CD4-positive, alpha-beta T cell treated with Interleukin-4 for 4 hours (primary cell): ENCODE measurements at regions not wholly inside any gene's neighbourhood (a gene's known extent, or its start where the extent isn't known, plus 50 kb on each side); places are given as distances from the start of the nearest gene placed in this dataset.

ENCODE experiments used
- DNase-seq: peaks from one replicate; pipeline ENCODE4 v3.0.0-alpha.2; 2020

DNA sequence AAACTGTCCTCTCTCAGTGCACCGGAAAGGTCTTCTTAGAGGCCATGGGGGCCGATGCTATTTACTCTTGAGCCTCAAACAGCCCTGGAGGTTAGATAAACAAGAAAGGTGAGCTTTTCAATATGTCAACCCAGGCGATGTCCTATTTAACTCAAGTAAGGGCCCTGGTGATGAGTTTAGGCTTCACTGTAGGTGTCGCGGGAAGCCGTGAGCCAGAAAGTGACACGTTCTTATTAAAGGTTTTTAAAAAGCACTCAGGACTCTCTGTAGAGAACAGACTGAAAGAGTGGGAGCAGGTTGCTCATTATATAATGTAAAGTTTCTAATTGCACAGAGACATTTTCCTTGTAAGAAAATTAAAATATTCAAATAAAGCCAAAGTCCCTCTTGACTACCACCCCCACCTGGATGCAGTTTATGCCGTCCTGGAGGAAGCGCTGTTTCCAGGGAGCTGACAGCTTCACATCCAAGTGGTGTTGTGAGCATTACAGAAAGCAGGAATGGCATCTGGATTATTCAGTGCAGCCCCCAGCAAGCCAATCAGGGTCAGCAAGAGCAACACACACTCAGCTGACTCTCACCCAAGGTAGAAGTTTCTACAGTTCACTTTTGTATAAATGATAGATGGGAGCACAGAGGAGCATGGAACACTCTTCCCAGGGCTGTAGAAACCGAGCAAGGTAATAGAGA, 280.3 kb downstream of the DRD1 start:
- DNase-seq, result no peak

DNA sequence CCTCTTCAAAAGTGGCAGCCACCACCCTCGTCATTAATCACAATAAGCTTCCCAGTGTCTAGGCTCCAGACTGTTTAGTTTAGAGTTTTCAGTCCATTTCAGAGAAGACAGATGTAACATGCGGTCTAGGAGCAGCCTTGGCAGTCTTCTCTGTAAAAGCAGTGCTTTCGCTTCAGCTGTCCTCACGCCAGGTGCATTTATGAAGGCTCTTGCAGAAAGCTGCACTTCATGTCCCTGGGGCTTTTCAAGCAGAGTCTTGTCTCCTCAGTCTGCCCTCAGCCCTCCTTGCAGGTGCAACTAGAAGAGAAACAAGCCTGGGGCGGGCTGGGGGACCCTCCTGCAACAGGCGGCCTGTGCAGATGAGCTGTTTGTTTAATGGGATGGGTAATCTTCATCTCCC, 281.9 kb downstream of the DRD1 start:
- no peak for DNase-seq

DNA sequence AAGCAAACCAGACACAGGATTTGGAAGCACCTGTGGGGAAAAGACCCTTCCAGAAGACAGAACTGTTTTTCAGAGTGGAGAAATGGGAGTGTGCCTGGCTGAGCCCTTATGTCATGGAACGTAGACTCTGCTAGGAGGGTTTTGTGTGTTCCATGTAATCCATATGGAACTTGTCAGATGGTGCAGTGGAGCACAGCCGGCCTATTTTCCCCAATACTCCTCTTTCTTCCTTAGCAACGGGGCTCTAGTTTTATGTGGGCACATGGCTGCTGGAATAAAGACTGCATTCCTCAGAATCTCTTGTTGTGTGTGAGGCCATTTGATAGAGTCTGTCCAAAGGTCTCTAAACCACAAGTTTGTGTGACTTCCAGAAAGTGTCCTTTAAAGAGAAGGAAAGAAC, 284.0 kb downstream of the DRD1 start:
- DNase-seq, result no peak

DNA sequence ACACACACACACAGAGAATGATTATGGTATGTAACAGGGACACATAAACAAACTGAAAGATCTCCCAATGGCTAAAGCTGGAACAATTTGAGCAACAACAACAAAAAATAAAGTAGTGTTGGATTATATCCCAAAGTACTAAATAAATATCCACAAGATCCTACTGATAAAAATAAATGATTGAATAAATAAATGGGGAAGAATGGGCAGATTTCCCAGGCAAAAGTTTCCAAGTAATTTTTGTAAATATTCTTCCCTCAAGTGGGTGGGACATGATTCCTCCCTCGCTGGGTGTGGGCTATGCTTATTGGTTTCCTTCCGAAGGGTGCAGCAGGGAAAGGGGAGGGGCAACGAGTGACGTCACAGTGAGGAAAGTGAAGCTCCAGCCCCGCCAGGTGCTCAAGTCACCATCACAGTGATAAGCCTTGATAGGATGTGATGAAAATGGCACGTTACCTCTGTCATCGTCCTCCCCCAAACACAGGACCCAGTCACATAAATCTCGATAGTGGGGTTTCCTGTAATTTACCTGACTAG, 295.3 kb downstream of the DRD1 start:
- DNase-seq, result no peak

DNA sequence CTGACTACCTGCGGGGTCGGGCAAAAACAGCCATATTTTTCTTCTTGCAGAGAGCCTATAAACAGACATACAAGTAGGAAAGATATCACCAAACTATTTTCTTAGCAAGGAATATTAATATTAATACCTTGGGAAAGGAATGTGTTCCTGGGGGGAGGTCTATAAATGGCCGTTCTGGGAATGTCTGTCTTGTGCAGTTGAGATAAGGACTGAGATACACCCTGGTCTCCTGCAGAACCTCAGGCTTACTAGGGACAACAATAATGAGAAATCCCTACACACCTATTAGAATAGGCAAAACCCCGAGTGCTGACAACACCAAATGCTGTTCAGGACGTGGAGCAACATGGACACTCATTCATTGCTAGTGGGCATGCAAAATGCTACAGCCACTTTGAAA, 297.2 kb downstream of the DRD1 start:
- no peak for DNase-seq

DNA sequence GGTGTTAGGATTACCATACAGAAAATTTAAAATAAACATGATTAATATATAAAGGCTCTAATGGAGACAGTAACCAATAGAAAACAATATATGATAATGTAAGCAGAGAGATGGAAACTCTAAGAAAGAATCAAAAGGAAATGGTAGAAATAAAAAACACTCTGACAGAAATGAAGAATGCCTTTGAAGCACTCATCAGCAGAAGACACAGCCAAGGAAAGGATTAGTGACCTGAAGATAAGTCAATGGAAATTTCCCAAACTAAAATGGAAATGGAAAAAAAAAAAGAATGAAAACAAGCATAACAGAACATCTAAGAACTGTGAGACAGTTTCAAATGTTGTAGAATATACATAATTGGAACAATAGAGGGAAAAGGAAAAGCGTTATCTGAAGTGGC, 302.6 kb downstream of the DRD1 start:
- DNase-seq, result no peak

DNA sequence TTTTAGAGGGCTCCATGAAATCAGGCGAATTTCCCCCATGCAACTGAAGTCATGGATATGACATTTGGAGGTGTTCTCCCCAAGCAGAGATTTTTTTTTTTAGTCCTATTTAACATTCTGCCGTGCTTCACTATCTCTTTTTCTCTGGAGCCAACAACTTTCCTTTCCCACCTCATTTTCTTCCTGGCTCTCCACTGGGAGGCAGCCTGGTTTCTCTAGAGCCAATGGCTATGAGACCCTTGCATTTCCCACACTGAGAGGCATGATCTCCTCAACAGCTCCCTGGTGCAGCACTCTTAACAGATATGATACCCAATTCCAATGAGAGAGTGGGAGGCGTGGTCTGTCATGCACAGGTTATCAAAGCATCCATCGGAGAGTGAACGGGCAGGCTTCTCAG, 310.8 kb downstream of the DRD1 start:
- no peak for DNase-seq

DNA sequence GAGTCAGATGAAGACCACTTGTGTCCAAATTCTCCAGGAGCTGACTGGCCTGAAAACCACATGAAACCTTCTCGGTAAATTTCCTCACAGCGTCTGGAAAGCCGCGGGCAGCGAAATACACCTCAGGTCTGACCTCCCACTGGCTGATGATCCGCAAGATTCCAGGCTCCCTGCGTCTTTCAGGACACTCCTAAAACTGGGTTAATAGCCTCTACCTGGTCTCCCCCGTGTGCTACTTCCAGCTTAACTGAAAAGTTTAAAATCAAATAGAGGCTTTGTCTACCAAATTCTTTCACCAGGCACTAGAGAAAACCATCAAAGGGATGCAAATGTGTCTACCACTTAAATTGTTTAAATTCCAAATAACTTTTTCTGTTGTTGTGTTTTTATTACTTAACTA, 312.6 kb downstream of the DRD1 start:
- no peak for DNase-seq

DNA sequence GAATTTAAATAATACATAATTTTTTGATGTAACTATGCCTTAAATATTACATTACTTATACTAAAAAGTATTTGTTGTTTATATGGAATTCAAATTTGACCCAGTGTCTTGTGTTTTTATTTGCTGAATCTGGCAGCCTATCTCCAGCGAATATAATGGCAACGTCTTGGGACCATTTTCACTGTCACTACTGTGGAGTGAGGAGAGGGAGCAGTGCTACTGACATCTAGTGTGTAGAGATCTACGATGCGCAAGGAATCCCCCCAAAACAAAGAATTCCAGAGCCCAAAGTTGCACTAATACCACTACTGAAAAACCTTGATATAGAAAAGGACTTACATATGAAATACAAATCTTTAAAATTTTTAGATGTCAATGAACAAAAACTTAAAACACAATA, 314.4 kb downstream of the DRD1 start:
- no peak for DNase-seq

DNA sequence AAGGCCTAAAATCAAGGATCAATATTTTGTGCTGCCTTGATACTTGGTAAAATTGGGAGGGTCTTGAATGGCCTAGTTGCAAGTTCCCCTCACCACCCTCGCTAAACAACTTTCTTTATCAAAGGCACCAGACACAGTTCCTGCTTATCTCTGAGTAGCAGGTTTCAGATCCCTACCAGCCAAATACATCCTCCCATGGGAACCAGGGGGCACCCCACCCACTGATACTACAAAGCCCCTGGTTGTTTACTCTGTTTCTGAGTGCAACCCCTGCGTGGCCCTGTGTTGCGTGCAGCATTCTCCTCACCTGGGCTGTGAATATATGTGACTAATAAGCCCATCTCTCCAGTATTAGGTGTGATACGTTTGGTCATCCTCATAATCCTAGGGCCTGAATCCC, 314.9 kb downstream of the DRD1 start:
- DNase-seq, result no peak

DNA sequence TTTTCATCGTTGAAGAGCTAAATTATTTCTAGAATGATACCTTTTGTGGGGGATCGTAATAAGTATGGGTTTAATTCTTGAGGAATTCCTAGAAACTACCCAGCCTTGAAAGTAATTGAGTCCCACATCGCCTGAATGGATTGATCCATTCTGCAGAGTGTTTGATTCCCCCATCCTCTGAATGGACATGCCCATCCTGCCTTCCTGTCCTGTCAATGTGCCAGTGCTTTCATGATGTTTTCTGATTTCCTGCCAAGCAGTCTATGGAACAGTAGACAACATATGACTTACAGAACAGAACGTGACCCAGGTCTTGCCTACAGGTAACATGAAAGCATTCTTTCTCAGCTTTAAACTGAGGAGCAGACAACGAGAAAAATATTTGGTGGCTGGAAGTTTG, 319.2 kb downstream of the DRD1 start:
- DNase-seq, result no peak

DNA sequence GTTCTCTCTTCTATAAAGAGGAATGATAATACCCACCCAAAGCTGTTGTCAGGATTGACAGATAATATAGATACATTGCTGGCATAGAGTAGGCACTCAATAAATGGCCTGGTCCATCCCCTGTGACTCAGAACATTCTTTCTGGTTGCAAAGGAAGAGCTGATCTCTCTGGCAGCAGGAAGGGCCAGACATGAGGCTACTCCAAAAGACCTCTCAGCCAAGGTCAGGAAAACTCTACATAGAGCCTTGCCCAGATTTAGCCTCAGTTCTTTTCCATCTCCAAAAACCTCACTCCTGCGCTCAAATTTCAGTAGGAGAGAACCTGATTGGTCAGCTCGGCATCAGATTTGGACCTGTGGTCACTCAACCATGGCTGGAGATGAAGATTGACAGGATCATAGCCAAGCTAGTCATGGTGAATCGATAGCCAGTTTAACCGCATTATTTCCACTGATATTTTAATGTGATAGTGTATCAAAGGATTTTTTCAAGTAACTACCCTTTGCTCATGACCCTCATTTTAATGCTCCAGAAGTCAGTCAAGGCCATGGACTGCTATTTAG, 319.6 kb downstream of the DRD1 start:
- no peak for DNase-seq

DNA sequence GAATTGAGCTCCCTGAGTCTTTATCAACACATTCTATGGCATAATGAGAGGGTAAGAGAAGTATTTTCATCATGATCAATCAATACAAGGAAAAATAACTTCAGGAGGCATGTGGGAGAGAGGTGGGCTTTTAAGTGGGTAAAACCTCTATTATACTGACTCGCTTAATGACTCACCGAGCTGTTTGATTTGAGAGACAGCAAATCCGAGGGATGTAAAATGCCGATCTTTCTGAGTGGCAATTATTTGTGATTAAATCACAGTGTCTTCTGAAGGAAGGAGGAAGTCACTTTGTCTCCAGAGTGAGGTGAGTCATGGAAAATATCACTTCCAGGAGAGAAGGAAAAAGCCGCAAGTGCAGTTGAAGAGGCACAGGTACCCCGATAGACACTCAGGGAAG, 320.4 kb downstream of the DRD1 start:
- DNase-seq, result no peak

DNA sequence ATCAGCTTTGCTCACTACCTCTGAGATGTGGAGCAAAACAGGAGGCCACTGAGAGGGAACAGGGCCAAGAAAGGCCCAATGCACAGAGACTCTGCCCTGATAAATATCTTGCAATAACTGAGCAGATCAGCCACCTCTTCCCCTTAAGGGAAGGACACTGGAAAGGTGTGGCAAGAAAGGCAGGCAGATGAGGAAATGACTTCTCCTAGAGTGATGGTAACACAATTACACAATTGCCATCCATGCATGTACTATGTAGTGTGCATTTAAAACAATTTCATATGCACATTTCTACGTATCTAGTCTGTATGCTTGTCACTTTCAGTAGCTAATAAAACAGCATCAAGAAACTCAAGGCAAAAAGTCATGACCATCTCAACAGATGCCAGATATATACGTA, 322.5 kb downstream of the DRD1 start:
- no peak for DNase-seq

DNA sequence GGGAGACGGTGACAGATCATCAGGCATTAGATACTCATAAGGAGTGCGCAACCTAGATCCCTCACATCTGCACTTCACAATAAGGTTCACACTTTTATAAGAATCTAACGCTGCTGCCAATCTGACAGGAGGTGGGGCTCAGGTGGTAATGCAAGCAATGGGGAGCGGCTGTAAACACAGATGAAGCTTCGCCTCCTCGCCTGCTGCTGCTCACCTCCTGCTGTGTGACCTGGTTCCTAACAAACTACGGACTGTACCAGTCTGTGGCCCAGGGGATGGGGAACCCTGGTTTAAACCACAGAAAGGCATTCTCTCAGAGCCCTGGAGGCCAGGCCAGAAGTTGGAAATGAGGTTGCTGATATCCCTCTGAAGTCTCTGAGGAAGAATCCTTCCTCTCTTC, 323.6 kb downstream of the DRD1 start:
- DNase-seq, result no peak

DNA sequence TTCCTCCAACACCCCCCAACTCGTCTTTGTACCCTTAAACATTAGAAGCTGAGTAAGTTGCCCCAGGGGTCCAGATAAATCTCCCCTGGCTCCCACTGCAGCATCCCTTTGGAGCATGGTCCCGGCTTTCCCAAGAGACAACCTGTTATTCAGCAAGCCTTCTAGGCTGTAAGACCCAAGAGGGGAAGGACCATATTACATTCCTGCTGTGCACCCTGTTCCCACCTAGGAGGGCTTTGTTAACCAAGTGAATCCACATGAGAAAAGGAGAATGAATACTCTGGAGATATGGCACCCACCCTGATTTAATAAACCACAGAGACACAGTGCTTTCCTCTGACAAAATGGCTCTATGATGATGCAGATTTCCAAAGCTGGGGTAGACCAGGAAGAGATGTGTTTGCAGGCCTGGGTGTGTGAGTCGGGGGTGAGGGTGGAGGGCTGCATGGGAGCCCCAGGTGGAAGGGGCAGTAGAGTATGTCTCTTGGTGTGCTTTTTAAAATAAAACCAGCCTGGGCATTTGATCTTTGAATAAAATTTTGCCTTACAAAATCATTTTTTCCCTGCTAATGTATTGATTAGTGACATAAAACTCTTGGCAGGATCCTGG, 325.2 kb downstream of the DRD1 start:
- no peak for DNase-seq

DNA sequence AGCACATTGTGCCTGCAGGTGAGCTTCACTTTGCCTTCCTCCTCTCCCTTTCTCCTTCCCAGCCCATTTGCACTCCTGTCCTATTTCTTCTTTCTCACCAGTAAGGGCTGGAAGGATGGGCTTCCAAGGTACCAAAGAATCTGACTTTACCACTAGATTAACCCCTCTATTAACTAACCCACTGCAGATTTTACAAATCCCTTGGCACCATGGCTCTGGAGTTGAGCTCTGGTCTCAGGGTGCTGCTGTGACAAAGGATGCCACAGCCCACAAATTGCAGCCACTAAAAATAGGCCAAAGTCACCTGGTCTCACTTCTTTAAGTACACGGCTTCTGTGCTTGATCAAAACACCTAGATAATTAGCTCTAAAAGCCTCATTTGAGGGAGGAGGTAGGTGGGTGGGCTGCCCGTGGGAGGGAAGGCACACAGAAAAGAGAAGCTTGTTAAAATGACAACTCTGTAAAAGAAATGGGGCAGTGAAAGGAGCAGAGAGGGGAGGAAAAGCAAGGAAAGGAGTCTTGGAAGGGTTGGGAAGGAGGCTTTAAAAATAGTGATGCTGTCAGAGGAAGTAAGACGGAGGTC, 327.4 kb downstream of the DRD1 start:
- no peak for DNase-seq

DNA sequence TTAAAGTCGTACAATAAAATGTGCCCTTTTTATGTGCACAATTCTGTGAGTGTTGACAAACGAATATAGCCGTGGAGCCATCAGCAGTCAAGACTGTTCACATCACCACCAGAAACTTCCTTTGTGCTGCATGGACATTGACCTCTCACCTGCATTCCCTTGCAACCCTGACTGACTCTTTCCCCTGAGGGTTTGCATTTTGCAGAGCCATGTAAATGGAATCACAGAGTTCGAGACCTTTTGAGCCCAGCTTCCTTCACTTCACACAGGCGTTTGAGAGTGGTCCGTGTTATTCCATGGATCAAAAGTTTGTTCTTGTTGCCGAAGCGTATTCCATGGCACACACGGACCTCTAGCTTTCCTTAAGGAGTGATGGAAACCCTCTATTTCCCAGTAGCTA, 328.2 kb downstream of the DRD1 start:
- DNase-seq, result no peak

DNA sequence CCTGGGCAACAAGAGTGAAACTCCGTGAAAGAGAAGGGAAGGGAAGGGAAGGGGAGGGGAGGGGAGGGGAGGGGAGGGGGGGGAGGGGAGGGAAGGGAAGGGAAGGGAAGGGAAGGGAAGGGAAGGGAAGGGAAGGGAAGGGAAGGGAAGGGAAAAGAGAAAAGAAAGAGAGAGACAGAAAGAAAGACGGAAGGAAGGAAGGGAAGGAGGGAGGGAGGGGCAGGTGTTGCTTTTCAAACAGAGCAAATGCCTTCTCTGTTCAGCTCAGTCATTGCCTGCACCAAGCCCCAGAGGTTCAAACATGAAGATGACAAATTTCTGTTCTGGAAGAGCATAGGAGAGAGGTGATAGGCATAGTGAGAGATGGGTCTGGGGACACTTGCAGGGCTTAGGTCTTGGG, 330.0 kb downstream of the DRD1 start:
- no peak for DNase-seq

DNA sequence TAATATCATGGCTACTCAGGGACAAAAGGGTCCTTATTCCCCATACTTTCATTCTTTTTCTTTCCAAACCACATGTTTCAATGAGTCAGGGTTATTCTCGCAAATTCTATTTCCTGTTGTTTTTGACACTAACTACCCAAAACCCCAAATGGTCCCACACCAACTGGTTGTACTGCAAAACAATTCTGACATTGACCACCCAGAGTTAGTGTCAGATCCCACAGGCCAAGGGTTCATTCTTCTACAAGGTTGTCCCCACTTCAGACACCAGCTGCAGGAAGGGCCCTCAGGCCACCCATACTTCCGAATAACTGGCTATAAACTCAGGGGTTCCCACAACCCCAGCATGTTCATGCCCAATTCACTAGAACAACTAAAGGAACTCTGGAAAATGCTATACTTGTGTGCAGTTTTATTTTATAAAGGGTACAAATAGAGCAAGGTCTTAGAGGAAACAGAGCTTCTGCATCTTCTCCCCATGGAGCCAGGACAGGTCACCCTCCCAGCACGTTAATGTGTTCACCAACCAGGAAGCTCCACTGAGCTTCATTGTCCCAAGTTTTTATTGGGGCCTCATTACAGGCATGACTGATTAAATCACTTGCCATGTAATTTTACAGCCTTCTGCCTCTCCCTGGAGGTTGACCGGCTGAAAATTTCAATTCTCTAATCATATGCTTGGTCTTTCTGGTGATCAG, 334.8 kb downstream of the DRD1 start:
- DNase-seq, result no peak

DNA sequence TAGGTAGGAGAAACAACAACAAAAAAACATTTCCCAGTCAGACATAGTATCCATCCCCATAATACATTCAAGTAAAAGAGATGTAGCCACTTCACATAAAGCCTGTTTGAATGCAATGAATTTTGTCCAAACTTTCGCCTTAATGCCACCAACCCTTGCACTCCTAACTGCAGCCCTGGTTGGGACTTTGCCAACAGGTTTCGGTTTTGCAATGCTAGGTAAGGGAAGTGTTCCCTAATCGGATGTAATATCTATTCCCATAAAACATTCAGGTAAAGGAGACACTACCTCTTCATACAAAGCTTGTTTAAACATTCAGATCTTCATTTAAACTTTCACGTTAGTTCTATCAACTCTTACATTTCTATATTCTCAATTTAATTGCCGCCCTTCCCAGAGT, 336.1 kb downstream of the DRD1 start:
- DNase-seq, result no peak

DNA sequence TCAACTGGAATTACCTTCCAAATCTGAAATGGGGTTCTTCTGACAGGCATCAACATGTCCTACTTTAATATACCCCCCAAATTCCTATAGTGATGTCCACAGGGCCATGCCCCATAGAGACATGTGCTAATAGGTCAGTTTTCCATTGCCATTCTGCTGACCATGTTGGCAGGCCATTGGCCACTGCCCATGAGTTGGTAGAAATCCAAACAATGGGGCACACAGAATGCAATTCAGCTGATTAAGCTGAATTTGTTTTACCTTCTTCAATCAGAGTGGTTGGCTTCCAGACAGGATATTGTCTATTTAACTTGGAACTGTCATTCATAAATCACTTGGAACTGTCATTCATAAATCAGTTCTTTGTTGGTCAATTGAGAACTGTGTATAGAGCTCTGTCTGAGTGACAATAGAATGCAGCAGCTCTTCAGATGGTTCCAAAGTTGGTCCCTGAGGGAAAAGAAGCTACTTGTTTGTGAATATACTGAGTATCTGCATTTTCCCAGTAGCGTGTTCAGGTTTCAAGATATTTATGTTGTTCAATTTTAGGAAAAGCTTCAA, 336.9 kb downstream of the DRD1 start:
- no peak for DNase-seq

DNA sequence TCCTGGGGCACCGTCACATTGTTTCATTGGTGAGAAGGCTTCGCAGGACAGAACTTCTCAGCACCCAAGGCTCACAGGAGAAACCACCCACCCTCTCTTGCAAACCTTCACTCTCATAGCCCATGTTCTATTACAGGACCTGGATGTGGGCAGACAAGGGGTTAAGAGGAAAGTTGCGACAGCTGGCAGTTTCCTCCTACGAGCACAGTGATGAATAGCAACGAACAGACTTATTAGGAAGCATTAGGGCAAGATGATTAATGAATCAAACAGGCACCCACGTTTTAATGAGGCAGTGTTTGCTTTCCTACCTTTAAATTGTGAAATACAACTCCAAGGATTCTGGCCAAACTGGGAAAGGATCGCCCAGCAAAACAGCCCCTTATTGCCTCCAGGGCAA, 339.3 kb downstream of the DRD1 start:
- DNase-seq, result no peak
